Stimulated activated CD4-positive, alpha-beta T cell treated with anti-CD3 and anti-CD28 coated beads, Interleukin-2, amount 100 ng/mL, for 48 hours (primary cell): ENCODE measurements at regions not wholly inside any gene's neighbourhood (a gene's known extent, or its start where the extent isn't known, plus 50 kb on each side); places are given as distances from the start of the nearest gene placed in this dataset.

Experiments
- DNase-seq, 2 donors: peaks; one replicate each; pipeline ENCODE4 v3.0.0-alpha.2; 2020

GRCh38 chr10:36194276-36194675 lies 552.2 kb upstream of the FZD8 start:
- no peak for DNase-seq

GRCh38 chr10:36191009-36191408 lies 548.9 kb upstream of the FZD8 start:
- DNase-seq = no peak

GRCh38 chr10:36188461-36188860 lies 546.4 kb upstream of the FZD8 start:
- DNase-seq = no peak

DNA sequence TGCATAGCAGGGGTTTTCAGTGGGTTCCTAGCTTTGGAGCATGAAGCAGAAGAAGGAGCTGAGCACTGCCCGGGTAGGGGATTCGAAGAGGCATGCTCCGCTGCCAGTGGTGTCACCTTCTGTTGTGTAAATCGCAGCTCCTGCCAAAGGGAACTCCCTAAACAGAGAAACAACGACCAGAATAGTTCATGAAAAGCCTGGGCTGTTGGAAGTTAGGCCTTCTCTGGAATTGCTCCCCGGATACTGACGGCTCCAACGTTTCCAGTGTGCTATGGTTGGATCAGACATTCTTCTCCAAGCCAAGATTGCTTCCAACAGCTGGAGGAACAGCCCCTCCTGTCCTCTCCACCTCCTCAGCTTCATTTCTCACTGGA lies 546.0 kb upstream of the FZD8 start:
- DNase-seq = no peak

GRCh38 chr10:36187380-36188079 lies 545.4 kb upstream of the FZD8 start:
- DNase-seq = no peak

DNA sequence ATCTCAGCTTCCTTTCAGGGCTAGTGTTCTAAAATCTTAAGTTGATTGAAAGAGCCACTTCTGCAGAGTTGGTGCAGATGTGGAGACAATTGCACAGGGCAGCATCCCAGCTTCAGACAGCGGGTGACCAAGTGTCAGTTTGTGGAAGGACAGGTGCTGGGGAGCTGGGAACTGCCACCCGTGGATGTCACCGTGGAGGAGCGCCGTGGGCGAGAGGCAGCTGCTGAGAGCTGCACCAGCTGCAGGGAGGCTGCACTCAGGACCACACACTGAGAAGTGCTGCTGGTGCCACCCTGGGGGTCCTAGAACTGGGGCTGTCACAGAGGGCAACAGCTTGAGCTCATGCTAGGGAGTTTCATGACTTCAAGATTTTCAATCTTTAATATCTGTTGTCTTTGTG lies 543.0 kb upstream of the FZD8 start:
- no peak for DNase-seq

DNA sequence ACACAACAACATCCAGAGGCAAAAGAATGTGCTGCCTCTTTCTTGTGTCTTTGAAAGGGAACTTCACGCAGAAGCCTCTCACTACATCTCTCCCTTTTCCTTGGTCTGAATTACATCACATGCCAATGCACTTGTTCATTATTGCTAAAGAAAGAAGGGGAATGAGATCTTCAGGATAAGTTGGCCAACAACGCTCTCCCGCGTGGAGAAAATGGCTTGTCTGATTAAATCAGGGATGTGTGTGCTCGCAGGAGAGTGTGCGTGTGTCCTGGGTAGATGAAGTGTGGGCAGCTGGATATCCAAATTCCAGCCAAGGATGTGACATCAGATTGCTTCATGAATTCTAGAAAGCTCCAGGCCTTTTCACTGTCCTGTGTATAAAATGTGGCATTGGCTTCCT lies 541.6 kb upstream of the FZD8 start:
- no peak for DNase-seq

DNA sequence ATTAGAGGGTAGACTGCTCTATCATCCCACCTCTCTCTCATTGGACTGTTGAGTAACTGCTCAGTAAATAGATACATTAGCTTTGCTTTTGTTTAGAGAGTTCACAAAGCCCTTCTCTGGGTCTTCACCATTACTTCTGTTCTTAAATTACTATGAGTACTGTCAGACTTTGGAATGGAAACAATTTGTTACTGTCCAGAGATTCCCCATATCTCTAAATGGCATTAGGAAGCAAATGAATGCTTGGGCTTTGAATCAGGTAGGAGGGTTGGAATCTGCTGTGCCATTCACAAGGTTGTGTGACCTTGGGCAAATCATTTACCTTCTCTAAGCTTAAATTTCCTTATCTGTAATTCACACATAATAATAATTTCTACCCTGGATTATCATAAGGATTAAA lies 541.0 kb upstream of the FZD8 start:
- DNase-seq = no peak

GRCh38 chr10:36182606-36183005 lies 540.5 kb upstream of the FZD8 start:
- no peak for DNase-seq

- no peak for DNase-seq
Observed at GRCh38 chr10:36182179-36182566, 540.1 kb upstream of the FZD8 start.

GRCh38 chr10:36181426-36182178 lies 539.5 kb upstream of the FZD8 start:
- DNase-seq = no peak

GRCh38 chr10:36178616-36179015 lies 536.5 kb upstream of the FZD8 start:
- DNase-seq = no peak

GRCh38 chr10:36177071-36177470 lies 535.0 kb upstream of the FZD8 start:
- DNase-seq = no peak

- no peak for DNase-seq
Observed at GRCh38 chr10:36175954-36176353, 533.9 kb upstream of the FZD8 start.

- DNase-seq = no peak
Observed at GRCh38 chr10:36173364-36173763, 531.3 kb upstream of the FZD8 start.

DNA sequence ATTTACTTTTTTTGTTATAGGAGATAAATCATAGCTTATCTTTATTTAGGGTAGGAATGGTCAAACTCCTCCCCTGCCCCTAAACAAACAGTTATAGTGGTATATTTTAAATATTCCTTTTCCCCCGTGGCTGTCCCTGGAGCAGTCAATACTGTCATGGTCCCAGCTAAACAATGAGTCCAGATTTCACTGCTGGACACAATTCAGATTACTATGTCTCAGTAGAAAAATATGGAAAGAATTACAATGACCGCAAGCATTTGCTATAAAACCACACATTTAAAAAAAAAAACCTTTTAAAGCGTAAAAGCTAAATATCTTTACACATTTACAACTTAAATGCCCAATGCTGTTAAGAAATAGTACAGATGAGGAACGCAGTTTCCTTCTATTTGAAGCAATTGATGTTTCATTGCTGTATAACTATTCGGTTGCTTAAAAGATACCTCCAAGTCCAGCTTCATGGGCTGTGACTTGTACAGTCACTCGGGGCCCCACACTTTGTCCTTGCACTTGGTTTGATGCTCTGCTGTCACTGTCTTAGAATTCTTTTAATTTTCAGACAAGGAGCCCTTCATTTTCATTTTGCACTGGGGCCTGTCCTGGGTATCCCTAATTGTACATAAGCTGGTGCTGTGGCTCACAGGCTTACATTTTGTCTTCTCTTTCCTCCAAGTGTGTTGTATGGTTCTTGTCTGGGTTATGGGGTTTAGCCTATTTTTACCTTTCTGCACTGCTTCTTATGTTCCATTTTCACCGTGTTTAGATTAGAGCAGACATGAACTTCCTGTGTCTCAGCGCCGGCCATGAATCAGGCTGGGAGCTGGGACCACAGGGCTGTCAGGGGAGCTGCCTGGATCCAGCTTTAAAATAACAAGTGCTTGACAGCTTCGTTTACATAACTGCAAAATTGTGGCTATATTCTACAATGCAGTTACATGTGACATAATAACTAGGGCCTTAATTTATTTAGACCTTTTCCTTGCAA lies 530.2 kb upstream of the FZD8 start:
- DNase-seq = no peak

- DNase-seq = no peak
Observed at GRCh38 chr10:36171556-36171952, 529.5 kb upstream of the FZD8 start.

GRCh38 chr10:36170943-36171501 lies 528.9 kb upstream of the FZD8 start:
- no peak for DNase-seq

DNA sequence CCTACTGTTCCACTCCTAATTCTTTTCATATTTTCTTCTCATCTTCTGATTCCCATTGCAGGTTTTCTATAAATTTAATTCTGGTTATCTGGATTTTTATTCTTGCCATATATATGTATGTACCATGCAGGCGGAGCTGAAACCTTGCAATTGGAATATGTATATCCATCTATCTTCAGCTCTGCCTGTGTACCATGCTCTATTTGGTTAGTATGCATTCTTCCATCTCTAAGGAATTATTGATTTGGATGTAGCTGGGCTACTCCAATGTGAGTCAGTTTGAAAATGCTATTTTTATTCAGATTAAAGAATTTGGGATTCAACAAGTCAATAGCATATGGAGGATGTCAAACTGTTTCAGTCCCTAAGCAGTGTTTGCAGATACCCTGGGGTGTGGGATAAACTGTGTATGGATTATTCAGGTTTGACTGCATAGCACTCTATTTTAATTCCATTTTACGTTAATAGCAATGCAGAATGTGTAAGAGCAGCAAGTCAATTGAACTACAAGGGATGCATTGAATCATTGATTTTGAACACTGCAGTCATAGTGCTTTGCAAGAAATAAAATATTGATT lies 528.1 kb upstream of the FZD8 start:
- DNase-seq = no peak

- no peak for DNase-seq
Observed at GRCh38 chr10:36168777-36169176, 526.7 kb upstream of the FZD8 start.

GRCh38 chr10:36164556-36165504 lies 522.7 kb upstream of the FZD8 start:
- DNase-seq = no peak

DNA sequence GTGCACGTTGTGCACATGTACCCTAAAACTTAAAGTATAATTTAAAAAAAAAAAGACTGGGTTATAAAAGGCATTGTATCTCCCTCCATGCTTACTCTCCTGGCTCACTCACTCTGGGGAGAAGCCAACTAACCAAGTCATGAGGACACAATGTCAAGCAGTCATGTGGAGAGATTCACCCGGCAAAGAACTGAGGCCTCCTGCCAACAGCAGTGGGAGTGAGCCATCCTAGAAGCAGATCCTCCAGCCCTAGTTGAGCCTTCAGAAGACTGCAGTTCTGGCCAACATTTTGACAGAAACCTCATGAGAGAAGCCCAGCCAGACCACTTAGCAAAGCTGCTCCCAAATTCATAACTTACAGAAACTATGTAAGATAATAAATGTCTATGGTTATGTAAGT lies 521.7 kb upstream of the FZD8 start:
- DNase-seq = no peak
